Body of pancreas (tissue), 4 donors: ENCODE measurements at regions not wholly inside any gene's neighbourhood (a gene's known extent, or its start where the extent isn't known, plus 50 kb on each side); places are given as distances from the start of the nearest gene placed in this dataset.
A peak's percentile ranks its signal among the peaks of the same experiment; 100 is the strongest.

Source experiments
- ATAC-seq: fragments of 150-250 bp; one replicate; pipeline ENCODE4 v1.9.1; 2016
- DNase-seq, 4 donors: peaks; one replicate each; pipeline ENCODE4 v3.0.0-alpha.2; 2019
- H3K27ac ChIP-seq, 4 donors: fragments of 200-600 bp; sonication (generic); 1 replicate in 3 of 4; 2 replicates in 1 of 4; pipeline versions ENCODE4 v1.5.1 to v1.6.1; 2016 to 2019; ENCODE audit warnings: mild to moderate bottlenecking in 1 of 4, mixed read lengths in 1 of 4, moderate library complexity in 1 of 4
- H3K27me3 ChIP-seq, 2 donors: fragments of 200-600 bp; sonication (generic); one replicate each; pipeline ENCODE4 v1.6.0; 2016; ENCODE audit warnings: mild to moderate bottlenecking in 1 of 2
- H3K36me3 ChIP-seq, 2 donors: fragments of 200-600 bp; sonication (generic); replicated peaks in 1 of 2; 2 replicates each; pipeline ENCODE4 v1.5.1; 2016; ENCODE audit warnings: low read depth in 2 of 2; ENCODE audit not compliant: insufficient read depth in 1 of 2
- H3K4me1 ChIP-seq: fragments of 200-600 bp; sonication (generic); one replicate; pipeline ENCODE4 v1.6.0; 2016
- H3K4me3 ChIP-seq, 2 donors: fragments of 200-600 bp; sonication (generic); 1 replicate in 1 of 2; 2 replicates in 1 of 2; pipeline ENCODE4 v1.5.1; 2016 to 2019
- H3K9me3 ChIP-seq, 3 donors: fragments of 200-600 bp; sonication (generic); 1 replicate in 2 of 3; 2 replicates in 1 of 3; pipeline ENCODE4 v1.5.1; 2016
- POLR2A ChIP-seq, 3 donors: fragments of 450-650 bp; IDR thresholded peaks; one replicate each; pipeline ENCODE4 v1.6.1; 2016; ENCODE audit warnings: antibody characterized with exemption in 3 of 3, mild to moderate bottlenecking in 2 of 3
- WGBS, 2 donors: methylation state at CpG; one replicate each; pipeline ENCODE4 v1.1.5; 2017; 5-methylcytosine and 5-hydroxymethylcytosine counted together
- intact Hi-C: fragments of 100-400 bp; cut with DNase I; formaldehyde crosslinking; loops from one replicate; pipeline ENCODE4 v1.15.1; 2023
- TF ChIP-seq, protein P1 (sequence below), 7 experiments: fragments of 450-650 bp in 4 of 7; fragments of 200-600 bp in 3 of 7; sonication (generic) in 3 of 7; IDR thresholded peaks; one replicate each; pipeline ENCODE4 v1.5.1; 2016 to 2019; ENCODE audit warnings: antibody characterized with exemption in 7 of 7

DNA sequence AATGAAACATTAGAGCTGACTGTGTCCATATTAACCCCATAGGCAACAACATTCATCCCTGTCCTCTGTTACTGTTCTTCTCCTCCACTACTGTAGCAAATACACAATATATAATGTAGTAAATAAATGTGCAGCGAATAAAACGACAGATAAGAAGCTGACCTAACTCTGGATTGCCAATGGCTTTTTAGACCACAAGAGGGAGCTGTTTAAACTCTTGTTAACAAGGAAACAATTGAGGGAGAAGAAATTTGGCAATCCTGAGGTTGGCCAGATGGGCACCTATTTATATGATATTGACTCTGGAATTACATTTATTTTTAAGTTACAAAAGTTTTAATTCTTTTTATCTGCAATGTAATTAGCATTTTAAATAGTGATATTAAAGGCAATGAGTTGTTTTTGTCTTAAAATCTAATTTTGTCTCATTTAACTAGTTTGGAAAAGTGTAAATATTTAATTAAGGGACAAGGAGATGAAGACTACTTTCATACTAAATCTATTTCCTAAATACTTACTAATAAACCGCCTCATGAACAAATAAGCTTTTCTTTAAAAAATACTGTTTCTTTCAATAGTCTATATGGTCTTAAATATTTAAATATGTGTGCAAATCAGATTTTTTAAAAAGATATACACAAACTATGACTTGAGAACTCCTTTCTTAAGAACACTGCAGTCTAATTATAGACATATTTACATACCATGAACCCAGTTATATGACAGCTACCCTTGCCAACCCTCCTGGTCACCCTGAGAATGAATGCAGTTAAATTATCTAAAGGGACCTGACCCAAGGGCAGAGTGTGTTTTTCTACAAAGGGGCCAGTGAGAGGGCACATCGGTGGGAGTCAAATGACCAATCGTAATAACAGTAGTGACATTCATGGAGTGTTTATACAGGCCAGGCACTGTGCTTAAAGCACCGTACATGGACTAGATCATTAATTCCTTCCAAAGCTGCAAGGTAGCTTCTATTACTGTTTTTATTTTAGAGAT, 52.9 kb upstream of the HPF1 start:
- Histone ChIP-seq H3K4me1 (no peaks in the 10 kb centered on the region), H3K9me3 (no peaks in the 10 kb centered on the region), H3K27me3 (no peaks in the 10 kb centered on the region), H3K36me3 (no peaks in the 10 kb centered on the region), H3K27ac (no peak overlapping the region), H3K4me3 (no peak overlapping the region)
- intact Hi-C loops = no loop called here
- no peak for TF ChIP-seq POLR2A (IDR thresholded peaks at IDR 0.05)
- TF ChIP-seq, protein P1, sequence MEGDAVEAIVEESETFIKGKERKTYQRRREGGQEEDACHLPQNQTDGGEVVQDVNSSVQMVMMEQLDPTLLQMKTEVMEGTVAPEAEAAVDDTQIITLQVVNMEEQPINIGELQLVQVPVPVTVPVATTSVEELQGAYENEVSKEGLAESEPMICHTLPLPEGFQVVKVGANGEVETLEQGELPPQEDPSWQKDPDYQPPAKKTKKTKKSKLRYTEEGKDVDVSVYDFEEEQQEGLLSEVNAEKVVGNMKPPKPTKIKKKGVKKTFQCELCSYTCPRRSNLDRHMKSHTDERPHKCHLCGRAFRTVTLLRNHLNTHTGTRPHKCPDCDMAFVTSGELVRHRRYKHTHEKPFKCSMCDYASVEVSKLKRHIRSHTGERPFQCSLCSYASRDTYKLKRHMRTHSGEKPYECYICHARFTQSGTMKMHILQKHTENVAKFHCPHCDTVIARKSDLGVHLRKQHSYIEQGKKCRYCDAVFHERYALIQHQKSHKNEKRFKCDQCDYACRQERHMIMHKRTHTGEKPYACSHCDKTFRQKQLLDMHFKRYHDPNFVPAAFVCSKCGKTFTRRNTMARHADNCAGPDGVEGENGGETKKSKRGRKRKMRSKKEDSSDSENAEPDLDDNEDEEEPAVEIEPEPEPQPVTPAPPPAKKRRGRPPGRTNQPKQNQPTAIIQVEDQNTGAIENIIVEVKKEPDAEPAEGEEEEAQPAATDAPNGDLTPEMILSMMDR (IDR thresholded peaks at IDR 0.05) = peak; percentile 72 to 92 (median 85)
- ATAC-seq = peak; percentile 82
- DNase-seq = peak; percentile 38 to 69 (median 48)
- WGBS, 2 donors = 27 to 28% methylated on average over 6 of the region's 6 CpGs

DNA sequence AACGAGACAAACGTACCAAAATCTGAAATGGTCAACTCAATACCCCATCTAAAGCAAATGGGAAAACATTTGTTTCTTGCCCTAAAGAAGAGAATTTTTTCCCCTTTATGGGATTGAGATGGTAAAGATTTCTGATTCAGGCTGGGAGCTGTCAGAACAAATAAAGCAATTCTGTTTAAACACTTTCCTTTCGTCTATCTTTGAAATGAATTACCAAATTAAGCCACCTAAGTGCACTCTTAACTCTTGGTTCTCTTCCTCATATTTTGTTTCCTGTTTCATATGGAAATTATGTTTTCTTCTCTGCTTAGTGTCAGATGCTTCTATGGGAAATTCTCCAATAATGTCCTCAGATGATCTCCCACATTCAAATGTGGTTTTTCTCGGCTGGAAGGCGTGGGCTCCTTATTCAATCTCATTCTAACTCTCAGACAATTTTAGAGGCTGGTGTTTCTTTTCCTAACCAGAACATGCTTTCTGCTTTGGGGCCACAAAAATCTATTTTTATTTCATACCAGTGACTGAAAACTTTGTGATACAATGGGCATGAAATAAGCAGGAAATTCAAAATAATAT, 50.3 kb upstream of the HPF1 start:
- 41 to 46% methylated on average over 5 of the region's 5 CpGs for WGBS, 2 donors
- Histone ChIP-seq H3K27ac (no peak overlapping the region), H3K4me1 (no peaks in the 10 kb centered on the region), H3K9me3 (no peaks in the 10 kb centered on the region), H3K4me3 (no peak overlapping the region), H3K36me3 (no peaks in the 10 kb centered on the region), H3K27me3 (no peaks in the 10 kb centered on the region)
- TF ChIP-seq, protein P1 (IDR thresholded peaks at IDR 0.05) = no peak
- no peak for TF ChIP-seq POLR2A (IDR thresholded peaks at IDR 0.05)
- intact Hi-C loops = loop anchor here (5.0 kb wide), 1 partner anchor 244 kb away; no protein-coding TSS in a partner anchor
- DNase-seq = no peak
- no peak for ATAC-seq
